PC-9 (cell line): ENCODE measurements at regions not wholly inside any gene's neighbourhood (a gene's known extent, or its start where the extent isn't known, plus 50 kb on each side); places are given as distances from the start of the nearest gene placed in this dataset.

ENCODE experiments used
- CTCF ChIP-seq: fragments of 200-600 bp; sonication (generic); conservative IDR thresholded peaks from 2 replicates; pipeline ENCODE4 v1.6.1; 2017; ENCODE audit warnings: mixed run types, antibody characterized with exemption, mild to moderate bottlenecking, moderate library complexity
- EZH2 ChIP-seq: fragments of 200-600 bp; sonication (generic); IDR thresholded peaks from 2 replicates; pipeline ENCODE4 v1.8.0; 2017; ENCODE audit warnings: antibody characterized with exemption, low read depth

- no peak for TF ChIP-seq CTCF
- no peak for TF ChIP-seq EZH2
These were observed 661.4 kb upstream of the HS3ST5 start for GRCh38 chr6:115004204-115004603.
